Activated CD8-positive, alpha-beta T cell treated with anti-CD3 and anti-CD28 coated beads for 36 hours (primary cell): ENCODE measurements at regions not wholly inside any gene's neighbourhood (a gene's known extent, or its start where the extent isn't known, plus 50 kb on each side); places are given as distances from the start of the nearest gene placed in this dataset.

Source experiments
- ATAC-seq: fragments of 200-7000 bp; cut with Tn5 transposase; one replicate; pipeline ENCODE4 v1.10.0; 2021; ENCODE audit warnings: mild to moderate bottlenecking, moderate library complexity
- CTCF ChIA-PET: fragments of 350-600 bp; sonication (Branson Sonifier 250); formaldehyde crosslinking; loops from one replicate; lab custom pipeline; 2021; ENCODE audit warnings: antibody characterized with exemption; lab: Charles Lee
- POLR2A ChIA-PET: fragments of 350-600 bp; sonication (Branson Sonifier 250); formaldehyde crosslinking; loops from one replicate; lab custom pipeline; 2021; ENCODE audit warnings: antibody characterized with exemption; lab: Charles Lee
- DNase-seq: peaks from one replicate; pipeline ENCODE4 v3.0.0-alpha.2; 2020
- H3K27ac Mint-ChIP-seq: one replicate; pipeline ENCODE4 v1.8.0; 2021; ENCODE audit warnings: mild to moderate bottlenecking, mixed read lengths
- H3K27me3 Mint-ChIP-seq: one replicate; pipeline ENCODE4 v1.8.0; 2021; ENCODE audit warnings: mixed read lengths
- H3K36me3 Mint-ChIP-seq: one replicate; pipeline ENCODE4 v1.8.0; 2021; ENCODE audit warnings: low read depth, mixed read lengths
- H3K4me1 Mint-ChIP-seq: one replicate; pipeline ENCODE4 v1.8.0; 2021; ENCODE audit warnings: low read depth, mixed read lengths
- H3K4me3 Mint-ChIP-seq: one replicate; pipeline ENCODE4 v1.8.0; 2021; ENCODE audit warnings: mild to moderate bottlenecking, moderate library complexity, mixed read lengths
- H3K9me3 Mint-ChIP-seq: one replicate; pipeline ENCODE4 v1.8.0; 2021; ENCODE audit warnings: mixed read lengths
- intact Hi-C: fragments of 100-400 bp; cut with micrococcal nuclease; formaldehyde crosslinking; loops from one replicate; pipeline ENCODE4 v1.10.0; 2022
- TF ChIP-seq, protein P1 (sequence below): fragments of 200-600 bp; IDR thresholded peaks from one replicate; pipeline ENCODE4 v1.8.0; 2022; ENCODE audit warnings: antibody characterized with exemption, mild to moderate bottlenecking

DNA sequence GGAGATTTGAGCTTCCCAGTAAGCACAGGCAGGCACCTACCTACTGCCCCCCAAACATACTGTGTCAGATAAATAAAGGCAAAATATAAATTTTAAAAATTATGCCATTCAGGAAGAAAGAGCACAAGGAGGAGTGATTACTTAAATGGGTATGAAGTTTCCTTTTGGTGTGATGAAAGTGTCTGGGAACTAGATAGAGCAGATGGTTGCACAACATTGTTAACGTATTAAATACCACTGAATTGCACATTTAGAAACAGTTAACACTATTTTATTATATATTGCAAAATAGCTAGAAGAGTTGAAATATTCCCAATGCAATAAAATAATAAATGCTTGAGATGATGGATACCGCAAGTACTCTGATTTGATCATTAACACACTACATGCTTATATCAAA, 374.7 kb upstream of the FGF13 start:
- Mint-ChIP-seq H3K4me3 (no peak overlapping the region), H3K27me3 (no peaks in the 10 kb centered on the region), H3K27ac (no peak overlapping the region), H3K9me3 (no peaks in the 10 kb centered on the region), H3K36me3 (no peaks in the 10 kb centered on the region), H3K4me1 (no peaks in the 10 kb centered on the region)
- no peak for ATAC-seq
- ChIA-PET POLR2A (no interaction called here), CTCF (no interaction called here)
- DNase-seq: no peak
- intact Hi-C loops: no loop called here
- TF ChIP-seq, protein P1, sequence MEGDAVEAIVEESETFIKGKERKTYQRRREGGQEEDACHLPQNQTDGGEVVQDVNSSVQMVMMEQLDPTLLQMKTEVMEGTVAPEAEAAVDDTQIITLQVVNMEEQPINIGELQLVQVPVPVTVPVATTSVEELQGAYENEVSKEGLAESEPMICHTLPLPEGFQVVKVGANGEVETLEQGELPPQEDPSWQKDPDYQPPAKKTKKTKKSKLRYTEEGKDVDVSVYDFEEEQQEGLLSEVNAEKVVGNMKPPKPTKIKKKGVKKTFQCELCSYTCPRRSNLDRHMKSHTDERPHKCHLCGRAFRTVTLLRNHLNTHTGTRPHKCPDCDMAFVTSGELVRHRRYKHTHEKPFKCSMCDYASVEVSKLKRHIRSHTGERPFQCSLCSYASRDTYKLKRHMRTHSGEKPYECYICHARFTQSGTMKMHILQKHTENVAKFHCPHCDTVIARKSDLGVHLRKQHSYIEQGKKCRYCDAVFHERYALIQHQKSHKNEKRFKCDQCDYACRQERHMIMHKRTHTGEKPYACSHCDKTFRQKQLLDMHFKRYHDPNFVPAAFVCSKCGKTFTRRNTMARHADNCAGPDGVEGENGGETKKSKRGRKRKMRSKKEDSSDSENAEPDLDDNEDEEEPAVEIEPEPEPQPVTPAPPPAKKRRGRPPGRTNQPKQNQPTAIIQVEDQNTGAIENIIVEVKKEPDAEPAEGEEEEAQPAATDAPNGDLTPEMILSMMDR: no peak

- no peaks in the 10 kb centered on the region for H3K9me3 Mint-ChIP-seq
- CTCF ChIA-PET: no interaction called here
- intact Hi-C loops: no loop called here
Observed at GRCh38 chrX:139085404-139085803, 373.9 kb upstream of the FGF13 start.

DNA sequence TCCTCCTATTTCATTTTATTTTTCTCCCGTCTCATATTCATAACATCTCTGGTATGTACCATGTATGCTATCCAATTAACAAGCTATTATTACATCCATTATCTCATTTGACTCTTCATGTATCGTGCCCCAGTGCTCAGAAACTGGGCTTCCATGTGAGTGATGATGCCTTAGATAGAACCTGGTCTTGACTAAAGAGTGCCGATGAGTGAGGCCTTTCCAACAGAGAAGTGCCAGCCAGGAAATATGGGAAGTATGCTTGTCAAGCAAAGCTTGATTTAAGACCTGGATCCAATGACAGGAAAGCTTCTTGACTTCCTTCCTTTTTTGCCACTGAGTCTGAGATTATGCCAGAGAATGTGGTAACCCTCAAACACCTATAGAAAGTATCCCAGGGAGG, 371.7 kb upstream of the FGF13 start:
- intact Hi-C loops: no loop called here
- ChIA-PET POLR2A (no interaction called here), CTCF (no interaction called here)
- no peaks in the 10 kb centered on the region for H3K27me3 Mint-ChIP-seq
- H3K36me3 Mint-ChIP-seq: no peaks in the 10 kb centered on the region
- TF ChIP-seq, protein P1: no peak
- no peaks in the 10 kb centered on the region for H3K4me1 Mint-ChIP-seq
- no peak overlapping the region for H3K27ac Mint-ChIP-seq
- no peak overlapping the region for H3K4me3 Mint-ChIP-seq
- DNase-seq (no peak), ATAC-seq (no peak)
- H3K9me3 Mint-ChIP-seq: no peaks in the 10 kb centered on the region

More at GRCh38 chrX:139085404-139085803, 373.9 kb upstream of the FGF13 start:
- DNase-seq (no peak), ATAC-seq (no peak)
- TF ChIP-seq, protein P1: no peak
- no peaks in the 10 kb centered on the region for H3K36me3 Mint-ChIP-seq
- POLR2A ChIA-PET: no interaction called here
- no peak overlapping the region for H3K27ac Mint-ChIP-seq
- no peak overlapping the region for H3K4me3 Mint-ChIP-seq
- no peaks in the 10 kb centered on the region for H3K27me3 Mint-ChIP-seq
- no peaks in the 10 kb centered on the region for H3K4me1 Mint-ChIP-seq

DNA sequence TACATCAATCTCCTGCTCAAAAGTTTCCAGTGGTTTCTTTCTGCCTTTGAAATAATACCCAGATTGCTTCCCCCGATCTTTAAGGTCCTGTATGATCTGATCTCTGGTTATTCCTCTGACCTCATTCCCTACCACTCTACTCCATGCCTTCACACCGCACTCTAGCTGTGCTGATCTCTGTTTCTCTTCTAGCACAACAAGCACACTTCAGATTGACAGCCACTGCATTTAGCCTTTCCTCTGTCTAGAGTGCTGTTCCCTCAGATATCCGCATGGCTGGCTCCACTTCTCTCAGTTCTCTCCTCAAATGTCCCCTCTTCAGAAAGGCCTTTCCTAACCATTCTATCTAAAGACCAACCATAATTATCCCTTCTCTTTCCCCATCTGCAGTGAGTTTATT, 370.4 kb upstream of the FGF13 start:
- TF ChIP-seq, protein P1: no peak
- H3K27me3 Mint-ChIP-seq: no peaks in the 10 kb centered on the region
- H3K9me3 Mint-ChIP-seq: no peaks in the 10 kb centered on the region
- H3K36me3 Mint-ChIP-seq: no peaks in the 10 kb centered on the region
- H3K4me1 Mint-ChIP-seq: no peaks in the 10 kb centered on the region
- ATAC-seq (no peak), DNase-seq (no peak)
- ChIA-PET POLR2A (no interaction called here), CTCF (no interaction called here)
- no peak overlapping the region for H3K27ac Mint-ChIP-seq
- no peak overlapping the region for H3K4me3 Mint-ChIP-seq
- intact Hi-C loops: no loop called here

- no peaks in the 10 kb centered on the region for H3K4me1 Mint-ChIP-seq
- intact Hi-C loops: no loop called here
- no peak for ATAC-seq
- POLR2A ChIA-PET: no interaction called here
- TF ChIP-seq, protein P1: no peak
- no peaks in the 10 kb centered on the region for H3K27me3 Mint-ChIP-seq
- H3K9me3 Mint-ChIP-seq: no peaks in the 10 kb centered on the region
- no peaks in the 10 kb centered on the region for H3K36me3 Mint-ChIP-seq
- no peak overlapping the region for H3K27ac Mint-ChIP-seq
- DNase-seq: no peak
- no peak overlapping the region for H3K4me3 Mint-ChIP-seq
- CTCF ChIA-PET: no interaction called here
Observed at GRCh38 chrX:139079789-139080188, 368.3 kb upstream of the FGF13 start.
